ENCODE measurements at regions not wholly inside any gene's neighbourhood (a gene's known extent, or its start where the extent isn't known, plus 50 kb on each side); places are given as distances from the start of the nearest gene placed in this dataset.

DNA sequence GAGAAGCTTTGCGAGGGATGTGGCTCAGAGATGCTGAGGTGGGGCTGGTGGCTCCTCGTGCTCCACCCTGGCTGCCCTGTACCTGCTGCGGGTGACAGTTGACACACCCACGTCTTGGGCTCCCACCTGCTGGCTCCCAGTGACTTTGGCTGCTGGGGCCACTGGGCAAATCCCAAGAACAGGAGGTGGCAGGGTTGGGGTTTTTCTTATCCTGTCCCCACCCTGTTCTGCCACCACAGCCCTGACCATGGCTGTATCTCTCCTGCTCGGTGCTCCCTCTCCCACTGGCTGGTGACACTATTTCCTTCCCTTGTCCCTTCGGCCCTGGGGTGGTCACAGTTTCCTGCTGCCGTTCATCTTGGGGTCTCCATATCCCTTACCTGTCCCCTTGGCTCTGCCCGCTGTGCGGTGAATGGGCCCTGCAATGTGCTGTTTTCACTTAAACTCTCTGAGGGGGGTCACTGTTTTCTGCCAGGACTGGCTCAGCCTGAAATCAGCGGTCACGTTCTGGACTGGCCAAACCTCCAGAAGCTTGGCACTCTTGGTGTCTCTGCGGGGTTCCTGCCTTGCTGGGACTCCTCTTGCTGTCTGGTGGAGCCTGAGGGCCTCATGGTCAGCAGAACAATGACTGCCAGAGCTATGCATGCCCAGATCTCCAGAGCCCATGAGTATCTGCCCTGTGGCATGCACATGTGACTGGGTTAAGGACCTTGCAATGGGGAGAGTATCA is 144.2 kb downstream of the IRF8 start:
- DNase-seq, result no peak

DNA sequence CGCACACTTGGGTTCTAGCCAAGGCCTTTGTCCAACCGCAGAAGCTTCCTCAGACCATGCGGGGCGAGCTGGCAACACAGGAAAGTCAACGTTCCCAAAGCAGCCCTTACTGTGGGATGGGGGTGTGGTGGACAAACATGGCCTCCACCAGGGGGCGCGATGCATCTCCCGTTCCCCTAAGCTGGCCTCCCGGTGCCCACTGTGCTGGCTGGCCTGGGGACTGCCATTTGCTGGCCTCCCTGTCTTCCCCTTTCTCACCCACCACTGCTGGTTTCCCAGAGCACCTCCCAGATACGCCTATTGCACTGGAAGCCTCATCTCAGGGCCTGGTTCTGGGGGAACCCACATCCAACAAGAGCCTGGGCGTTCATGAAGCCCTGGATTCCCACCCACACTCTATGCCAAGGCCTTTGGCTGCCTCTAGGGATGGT is 145.3 kb downstream of the IRF8 start:
- peak; percentile 86 for DNase-seq

DNA sequence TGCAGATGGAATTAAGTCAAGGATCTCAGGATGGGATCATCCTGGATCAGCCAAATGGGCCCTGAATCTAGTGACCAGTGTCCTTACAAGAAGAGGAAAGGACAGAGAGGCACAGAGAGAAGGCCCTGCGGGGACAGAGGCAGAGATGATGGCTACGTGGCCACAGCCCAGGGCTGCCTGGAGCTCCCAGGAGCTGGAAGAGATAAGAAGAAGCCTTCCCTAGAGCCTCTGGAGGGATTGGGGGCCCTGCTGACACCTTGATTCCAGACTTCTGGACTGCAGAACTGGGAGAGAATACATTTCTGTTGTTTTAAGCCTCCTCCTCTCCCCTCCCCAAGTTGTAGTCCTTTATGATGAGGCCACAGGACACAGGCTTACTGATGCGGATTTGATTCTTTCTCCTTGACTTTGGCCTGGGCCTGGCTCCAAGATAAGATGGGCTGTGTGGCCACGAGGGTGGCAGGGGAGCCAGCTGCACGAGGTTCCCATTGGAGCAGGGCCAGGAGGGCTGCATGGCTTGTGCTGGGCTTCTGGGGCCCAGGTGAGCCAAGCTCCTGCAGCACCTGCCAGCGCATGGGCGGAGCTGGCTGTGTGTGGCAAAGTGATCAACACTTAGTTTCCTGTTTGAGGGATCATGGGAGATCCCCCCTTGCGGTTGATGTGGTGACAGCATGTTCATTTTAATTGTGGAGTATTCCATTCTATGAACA is 146.1 kb downstream of the IRF8 start:
- peak; percentile 61 for DNase-seq

DNA sequence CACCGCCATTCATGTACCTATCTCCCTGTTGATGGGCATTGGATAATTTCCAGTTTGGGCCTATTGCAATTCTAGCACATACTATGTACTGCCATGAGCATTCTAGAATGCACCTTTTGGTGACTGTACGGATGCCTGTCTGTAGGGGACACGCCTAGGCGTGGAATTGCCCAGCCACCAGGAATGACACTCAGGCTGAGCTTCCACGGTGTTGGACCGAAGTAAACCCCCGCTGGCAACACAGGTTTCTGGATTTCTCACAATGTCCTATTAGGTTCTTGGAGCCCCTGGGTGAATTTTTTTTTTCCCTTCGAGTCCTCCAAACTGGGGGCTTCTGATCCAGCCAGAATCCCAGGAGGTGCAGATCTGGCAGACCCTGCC is 146.6 kb downstream of the IRF8 start:
- no peak for DNase-seq

DNA sequence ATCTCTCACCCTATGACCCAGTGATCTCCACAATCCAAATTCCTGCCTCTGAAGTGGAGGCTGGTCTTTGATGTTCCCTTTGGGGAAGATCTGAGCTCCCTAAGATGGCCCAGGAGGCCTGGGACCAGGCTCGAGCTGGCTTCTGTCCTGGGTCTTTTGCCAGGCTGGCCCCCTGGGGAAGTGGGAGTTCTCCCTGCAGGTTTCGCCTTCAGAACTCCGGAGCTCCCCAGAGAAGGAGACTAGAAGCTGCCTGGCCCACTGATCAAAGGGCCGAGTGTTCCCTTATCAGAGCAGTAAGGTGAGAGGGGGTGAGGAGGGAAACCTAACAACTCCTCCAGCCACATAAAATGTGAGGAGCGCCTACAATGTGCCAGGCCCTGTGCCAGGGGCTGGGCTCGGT is 147.1 kb downstream of the IRF8 start:
- no peak for DNase-seq

DNA sequence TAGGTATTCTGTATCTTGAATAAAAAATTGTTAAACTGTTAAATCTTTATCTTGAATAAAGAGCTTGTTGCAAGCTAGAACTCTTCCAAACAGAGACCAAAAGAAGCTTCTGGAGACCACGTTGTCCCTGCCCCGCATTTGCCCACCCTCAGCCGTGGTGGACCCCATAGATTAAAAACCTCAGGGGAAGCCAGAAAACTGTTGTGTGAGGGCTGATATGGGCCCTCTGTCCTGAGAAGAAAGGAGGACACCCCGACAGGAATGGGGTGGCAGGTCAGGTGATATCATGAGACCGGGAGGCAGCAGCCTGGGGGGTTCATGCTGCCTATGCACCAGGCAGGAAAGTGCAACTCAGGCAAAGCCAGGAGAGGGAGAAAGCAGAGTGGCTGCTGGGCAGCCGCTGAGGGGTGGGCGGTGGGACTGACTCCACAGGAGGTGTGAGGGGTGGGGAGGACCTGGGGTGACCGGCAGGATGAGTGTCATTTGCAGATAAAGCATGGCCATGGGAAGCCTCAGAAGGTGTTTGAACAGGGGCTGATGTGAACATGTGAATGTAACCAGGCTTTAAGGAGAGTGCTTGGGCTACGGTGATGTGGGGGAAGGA is 147.8 kb downstream of the IRF8 start:
- no peak for DNase-seq

DNA sequence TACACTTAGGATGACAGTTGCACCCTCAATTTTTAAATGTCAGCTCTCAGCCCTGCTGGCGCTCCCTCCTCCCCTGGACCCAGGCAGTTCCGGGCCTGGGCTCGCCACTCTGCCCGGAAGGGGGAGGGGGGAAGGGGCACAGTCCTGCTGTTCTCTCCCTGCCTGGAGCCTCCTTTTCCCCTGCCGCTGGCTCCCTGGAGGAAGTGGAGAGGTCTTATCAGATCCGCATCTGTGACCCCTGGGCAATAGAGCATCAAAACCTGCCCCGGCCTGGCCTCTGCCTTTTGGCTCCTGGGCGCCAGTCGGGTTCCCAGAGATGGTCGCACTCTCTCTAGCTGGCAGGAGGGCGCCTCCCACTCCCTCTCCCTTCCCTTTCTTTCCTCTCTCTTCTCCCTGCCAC is 149.3 kb downstream of the IRF8 start:
- DNase-seq, result no peak

DNA sequence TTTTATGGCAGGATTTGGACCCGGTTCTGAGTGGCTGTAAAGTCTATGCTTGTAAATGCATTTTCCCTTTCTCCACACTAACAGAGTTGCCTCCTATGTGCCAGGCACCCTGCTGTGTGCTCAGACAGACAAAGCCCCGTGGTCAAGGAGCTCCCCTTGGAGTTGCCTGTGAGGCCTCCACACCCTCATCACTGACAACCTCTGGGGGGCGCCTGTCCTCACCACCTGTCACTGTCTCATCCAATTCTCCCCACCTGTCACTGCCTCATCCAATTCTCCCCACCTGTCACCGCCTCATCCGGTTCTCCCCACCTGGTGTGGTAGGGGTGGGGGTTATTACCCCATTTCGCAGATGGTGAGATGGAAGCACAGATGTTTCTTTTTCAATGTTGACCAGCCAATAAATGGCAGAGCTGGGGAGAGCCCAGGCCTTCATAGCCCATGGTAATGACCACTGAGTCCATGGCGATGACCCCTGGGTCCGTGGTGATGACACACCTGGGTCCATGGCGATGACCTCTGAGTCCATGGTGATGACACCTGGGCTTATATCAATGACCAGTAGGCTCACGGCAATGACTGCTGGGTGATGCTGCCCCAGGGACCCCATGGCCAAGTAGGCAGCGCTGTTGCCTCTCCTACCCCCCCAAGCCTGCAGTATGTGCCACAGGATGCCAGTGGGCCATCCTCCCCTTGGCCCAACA is 150.1 kb downstream of the IRF8 start:
- DNase-seq, result no peak

DNA sequence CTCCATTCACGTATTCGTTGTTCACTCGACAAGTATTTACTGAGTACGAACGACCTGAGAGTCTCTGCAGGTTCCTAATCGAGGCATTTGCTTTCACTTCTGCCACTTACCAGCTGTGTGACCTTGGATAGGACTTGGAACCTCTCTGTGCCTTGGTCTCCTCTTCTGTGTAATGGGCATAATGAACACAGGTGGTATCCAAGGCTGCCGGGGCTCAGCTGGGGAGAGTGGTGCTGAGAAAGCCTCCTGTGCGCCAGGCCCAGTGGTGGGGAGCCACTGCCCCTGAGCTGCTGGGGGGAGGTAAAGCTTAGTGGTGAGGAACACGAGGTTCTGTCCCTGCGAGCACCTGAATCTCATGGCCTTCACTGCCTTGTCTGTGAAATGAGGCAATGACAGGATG is 150.7 kb downstream of the IRF8 start:
- DNase-seq, result no peak

DNA sequence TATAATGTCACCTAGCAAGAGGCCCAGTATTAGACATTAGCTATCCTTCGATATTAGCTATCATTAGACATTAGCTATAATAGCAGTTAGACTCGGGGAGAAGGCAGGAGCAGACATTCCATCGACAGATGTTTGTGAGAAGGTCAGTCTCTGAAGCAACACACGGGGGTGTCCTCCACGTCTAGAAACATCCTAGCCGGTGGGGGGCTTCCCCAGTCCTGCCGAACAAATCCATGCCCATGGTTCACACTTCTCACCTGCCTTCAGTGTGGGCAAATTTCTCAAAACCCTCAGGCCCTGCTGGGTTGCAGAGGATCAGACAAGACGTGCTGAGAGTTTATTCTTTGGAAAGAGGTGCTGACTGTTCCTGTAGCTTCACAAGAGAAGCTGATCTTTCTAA is 151.1 kb downstream of the IRF8 start:
- no peak for DNase-seq

DNA sequence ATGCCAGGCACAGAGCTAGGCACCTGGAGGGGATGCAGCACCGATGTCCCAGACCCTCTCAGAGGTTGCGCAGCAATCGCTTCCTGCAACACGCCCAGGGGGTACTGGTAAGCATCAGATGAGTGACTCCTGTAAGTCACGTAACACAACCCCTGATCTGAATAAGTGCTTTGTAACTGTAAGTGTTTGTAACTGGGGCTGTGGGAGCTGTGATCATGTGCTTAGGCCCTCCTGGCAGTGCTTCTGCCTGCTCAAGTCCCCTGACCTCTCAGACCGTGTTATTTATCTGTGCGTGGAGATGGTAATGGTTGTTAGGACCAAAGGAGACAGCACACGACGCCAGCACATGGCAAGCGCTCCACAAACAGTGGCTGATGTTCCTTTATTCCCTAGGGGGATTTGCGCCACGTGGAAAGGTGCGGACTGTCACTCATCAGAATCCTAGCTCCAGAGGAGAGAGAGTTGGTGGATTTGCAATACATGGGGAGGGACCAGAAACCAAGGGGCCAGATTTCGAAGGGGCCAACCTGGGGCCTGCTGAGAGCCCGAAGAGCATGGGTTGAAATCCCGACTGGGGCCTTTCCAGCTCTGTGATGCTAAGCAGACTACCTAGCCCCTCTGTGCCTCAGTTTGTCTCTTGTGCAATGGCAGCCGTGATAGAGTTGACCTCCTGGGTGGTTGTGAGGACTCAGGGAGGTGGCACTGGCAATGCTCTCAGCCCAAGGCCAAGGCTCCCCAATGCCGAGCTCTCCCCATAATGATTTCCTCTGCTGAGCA is 151.8 kb downstream of the IRF8 start:
- DNase-seq, result no peak

DNA sequence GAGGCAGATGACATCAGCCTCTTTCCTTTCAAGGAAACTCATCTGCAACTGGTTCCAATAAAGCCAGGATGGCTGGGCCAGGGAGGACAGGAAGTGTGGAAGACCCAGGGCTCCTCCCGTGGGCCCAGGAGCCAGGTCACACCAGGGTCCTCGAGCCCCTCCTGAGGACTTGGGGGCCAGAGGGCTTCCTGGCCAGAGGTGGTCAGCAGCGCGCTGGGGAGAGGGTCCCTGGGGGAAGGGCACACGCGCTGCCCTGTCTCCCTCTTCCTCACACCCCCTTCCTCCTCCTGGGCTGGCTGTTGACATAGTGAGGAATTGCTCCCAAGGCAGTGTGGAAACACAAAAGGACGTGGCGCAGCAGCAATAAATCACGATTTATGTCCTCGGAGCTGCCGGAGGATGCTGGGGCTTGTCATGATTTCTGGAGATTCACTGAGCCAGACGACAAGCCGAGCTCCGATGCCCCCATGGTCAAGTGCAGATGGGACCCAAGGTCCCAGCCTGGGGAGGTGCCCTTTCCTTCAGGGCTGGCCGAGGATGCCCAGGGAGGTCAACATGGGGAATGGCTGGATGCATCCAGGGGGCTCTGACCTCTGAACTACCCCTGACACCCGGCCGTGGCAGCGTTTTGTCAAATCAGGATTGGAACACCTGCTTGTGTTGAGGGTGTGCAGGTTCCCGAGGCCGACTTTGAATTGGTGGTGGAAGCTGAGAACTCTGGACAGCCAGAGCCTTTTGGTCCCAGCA is 152.6 kb downstream of the IRF8 start:
- DNase-seq, result no peak

DNA sequence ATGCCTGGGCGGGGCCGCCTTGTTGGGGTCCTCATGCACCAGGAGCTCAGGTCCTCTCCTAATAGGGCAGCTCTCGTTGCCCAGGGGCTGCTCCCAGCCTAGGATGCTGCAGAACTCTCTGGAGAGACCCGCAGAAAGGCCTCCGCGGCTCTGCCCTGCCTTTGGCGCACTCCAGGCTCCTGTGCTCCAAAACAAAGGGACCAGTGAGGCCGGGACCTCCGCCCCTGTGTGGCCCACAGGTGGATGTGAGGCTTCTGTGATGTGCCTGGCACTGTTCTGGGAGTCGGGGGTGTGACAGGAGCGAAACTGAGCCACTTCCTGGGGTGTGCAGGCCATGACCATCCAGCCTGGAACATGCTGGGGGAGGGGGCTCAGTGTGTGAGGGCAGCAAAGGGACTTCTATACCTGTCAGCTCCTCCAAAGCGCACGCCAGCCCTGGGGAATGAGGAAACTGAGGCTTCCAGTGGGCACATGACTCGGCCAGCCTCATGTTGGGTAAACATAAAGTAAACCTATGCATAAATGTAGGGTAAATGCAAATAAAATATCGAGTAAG is 153.2 kb downstream of the IRF8 start:
- no peak for DNase-seq

DNA sequence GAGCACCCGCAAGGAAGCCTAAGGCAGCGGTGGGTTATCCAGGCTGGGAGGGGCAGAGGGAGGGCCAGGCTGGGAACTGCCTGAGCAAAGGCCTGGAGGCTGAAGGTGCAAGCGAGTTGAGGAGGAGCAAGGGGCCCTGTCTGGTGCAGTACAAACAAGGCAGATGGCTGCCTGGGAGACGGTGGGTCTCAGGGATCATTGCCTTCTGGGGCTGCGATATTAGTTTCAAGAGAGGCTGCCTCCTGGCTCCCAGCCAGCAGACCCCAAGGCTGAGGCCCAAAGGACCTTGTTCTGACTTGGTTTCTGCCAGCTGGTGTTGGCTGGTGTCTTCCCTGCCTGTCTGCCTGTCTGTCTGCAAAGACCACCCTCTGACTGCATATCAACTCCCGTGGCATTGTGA is 154.0 kb downstream of the IRF8 start:
- no peak for DNase-seq

DNA sequence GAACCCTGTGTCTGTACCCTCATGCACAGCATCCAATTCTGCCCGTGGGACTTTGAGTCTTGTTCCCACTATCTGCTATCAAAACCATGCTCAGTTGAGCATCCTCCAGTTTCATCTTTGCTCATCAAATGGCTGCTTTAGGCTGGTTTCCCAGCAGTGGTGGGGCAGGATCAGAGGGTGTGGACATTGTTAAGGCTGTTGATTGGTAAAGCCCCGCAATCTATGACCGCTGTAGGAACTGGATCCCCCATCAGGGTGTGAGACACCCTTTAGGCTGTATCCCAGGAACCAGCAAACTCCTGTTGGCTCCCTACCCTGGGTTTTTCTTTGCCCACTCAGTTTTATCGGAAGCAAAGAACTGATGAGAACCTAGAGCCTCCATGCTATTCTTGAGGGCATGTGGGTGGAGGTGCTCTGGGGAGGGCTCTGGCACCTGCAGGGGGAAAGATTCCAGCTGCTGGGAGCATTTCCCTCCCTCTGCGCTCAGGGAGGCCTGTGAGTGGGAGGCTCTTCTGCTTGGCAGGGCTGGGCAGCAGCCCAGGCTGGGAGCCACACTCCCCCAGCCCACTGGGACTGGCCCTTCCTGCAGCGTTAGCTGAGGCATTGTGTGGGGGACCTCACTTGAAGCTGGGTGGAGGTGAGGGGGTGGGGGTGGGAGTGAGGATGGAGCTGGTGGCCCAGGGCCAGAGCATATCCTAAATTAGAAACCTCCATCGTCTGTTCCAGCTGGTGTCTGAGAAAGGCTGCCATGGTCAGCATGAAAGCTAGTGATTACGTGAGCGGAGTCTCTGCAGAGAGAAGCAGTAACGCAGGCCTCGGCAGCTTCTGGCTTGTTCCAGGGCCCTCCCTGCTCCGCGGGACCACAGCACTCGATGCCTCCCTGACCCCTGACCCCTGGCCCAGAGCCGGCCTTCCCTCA is 160.6 kb downstream of the IRF8 start:
- no peak for DNase-seq

DNA sequence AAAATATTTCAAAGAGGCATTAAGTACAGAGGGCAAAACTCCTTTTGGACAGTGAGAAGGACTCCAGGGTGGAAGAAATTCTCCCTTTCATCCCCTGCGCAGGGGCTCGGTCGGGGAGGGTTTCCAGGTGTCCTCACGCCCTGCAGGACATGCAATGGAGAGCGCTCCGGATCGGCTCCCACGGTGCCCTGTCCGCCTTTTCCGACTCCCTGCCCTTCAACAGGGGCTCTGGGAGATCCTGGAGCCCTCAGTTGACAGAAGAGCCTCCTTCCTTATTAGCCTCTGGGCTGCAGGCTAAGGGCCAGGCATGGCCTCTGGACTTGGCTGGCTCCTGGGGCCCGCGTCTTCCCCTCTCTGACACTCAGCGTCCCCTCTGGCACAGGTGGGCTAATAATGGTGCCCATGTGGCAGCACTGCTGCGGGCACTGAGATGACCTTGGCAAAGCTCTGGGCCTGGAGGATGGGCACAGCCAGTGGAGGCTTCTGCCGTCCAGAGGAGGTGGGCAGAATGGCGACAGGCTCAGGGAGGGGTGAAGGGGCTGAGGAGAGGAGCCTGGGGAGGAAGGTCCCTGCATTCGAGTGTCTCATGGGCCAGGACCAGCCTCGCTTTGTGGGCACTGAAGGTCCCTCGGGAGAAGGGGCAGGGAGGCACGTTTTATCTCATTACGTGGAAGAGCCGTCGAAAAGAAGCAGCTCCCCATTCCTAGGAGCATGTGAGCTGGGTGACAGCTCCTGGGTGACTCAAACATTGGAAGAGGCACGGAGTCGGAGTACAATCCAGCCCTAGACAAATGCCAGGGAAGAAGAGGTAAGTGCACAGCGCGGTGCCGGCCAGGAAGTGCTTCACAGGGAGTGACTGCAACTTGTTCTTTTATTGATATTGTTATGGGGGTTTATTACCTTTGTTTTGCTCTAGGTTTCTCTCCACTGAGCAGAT is 161.7 kb downstream of the IRF8 start:
- DNase-seq, result no peak

DNA sequence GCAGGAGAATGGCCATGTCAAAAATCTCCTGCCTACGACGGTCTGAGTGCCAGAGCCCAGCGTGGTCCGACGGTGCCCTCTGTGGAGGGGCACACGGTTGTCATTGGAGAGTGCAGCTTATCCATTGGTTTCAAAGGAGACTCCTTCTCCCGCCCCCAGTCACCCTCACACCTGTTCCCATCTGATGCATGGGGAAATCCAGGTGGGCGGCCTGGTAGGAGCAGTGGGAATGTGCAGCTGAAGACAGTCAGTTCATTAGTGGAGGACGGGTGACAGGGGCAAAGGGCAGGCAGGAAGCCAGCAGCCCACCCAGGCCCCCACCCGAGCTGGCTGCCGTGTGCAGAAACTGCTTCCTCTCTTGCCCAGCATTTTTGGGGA is 162.3 kb downstream of the IRF8 start:
- DNase-seq, result no peak

DNA sequence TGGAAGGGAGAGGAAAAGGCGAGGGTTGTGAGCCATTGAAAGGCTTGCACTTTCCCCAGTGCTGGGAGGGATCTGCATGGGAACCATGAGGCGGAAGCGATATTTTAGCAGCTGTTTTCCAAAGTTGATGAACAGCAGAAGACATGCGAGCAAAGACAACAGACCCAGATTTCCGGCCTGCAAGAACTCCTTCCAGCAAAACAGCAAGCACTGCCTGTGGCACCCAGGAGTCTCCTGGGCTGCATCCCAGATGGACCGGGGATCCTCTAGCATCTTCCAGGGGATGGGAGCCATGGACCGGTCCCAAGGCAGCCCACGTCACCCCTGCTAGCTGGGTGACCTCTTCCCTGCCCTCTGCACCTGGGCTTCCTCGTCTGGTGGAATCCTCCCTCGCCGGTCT is 162.8 kb downstream of the IRF8 start:
- DNase-seq, result no peak

DNA sequence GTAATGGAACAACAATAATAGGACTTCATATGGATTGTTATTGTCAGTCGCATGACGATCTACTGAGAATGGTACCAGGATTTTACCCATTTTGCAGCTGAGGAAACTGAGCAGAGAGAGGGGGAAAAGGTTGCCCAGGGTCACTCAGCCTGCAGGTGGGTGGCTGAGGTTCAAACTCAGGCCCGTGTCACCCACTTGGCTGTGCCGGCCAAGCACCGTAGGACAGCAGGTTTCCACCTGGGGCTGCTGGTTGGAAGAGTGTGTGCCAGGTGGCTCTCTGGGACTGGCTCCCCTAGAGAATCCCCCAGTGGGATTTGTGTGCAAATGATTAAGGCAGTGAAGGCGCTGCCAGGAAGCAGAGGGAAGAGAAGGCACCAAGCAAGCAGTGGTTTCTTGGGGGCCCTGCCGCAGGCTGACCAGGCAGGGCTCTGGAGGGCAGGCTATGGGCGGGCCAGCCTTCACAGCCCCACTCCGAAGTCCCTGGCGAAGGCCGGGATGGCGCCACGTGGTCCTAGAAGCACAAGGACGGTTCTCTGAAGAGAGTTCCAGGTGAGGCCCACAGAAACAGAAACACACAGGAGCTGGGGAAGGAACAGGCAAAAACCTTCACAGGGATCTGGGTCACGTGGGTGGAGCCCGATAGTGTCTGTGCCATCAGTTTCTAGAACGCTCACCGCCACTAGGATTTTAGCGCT is 163.5 kb downstream of the IRF8 start:
- no peak for DNase-seq

Measured in activated CD8-positive, alpha-beta memory T cell treated with anti-CD3 and anti-CD28 coated beads, Interleukin-2, amount 50 U/mL, for 48 hours (primary cell).